ENCODE measurements at regions not wholly inside any gene's neighbourhood (a gene's known extent, or its start where the extent isn't known, plus 50 kb on each side); places are given as distances from the start of the nearest gene placed in this dataset.

DNA sequence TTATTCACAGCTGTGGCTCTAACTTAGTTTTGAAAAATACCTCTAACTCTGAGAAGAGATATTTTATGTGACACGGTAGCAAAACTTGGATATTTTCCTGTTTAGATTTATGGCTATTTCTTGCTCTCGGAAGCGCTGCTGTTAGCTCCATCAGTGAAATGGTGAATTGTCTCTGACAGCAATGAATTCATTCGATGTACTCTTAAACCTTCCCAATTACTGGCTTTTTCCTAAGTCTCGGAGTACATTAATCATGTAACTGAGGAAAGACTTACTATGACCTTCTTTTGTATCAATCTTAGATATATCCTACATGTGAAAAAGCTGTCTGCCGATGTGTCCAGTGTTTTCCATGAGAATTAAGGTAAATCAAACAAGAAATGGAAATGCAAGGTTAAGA, 613.0 kb downstream of the KIF4B start:
- TF ChIP-seq, protein P1, sequence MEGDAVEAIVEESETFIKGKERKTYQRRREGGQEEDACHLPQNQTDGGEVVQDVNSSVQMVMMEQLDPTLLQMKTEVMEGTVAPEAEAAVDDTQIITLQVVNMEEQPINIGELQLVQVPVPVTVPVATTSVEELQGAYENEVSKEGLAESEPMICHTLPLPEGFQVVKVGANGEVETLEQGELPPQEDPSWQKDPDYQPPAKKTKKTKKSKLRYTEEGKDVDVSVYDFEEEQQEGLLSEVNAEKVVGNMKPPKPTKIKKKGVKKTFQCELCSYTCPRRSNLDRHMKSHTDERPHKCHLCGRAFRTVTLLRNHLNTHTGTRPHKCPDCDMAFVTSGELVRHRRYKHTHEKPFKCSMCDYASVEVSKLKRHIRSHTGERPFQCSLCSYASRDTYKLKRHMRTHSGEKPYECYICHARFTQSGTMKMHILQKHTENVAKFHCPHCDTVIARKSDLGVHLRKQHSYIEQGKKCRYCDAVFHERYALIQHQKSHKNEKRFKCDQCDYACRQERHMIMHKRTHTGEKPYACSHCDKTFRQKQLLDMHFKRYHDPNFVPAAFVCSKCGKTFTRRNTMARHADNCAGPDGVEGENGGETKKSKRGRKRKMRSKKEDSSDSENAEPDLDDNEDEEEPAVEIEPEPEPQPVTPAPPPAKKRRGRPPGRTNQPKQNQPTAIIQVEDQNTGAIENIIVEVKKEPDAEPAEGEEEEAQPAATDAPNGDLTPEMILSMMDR (IDR thresholded peaks at IDR 0.05; ENCODE audit: control extremely low read depth in 1 of 3, insufficient read depth in 1 of 3, low read depth in 1 of 3, low read length in 3 of 3), result no peak
- no peak for TF ChIP-seq EZH2 (IDR thresholded peaks at IDR 0.05; ENCODE audit: low read depth, low read length, severe bottlenecking)
- TF ChIP-seq POLR2A (IDR thresholded peaks at IDR 0.05; ENCODE audit: control extremely low read depth in 1 of 2, low read depth in 2 of 2, low read length in 2 of 2), result no peak

Measured in H1 (cell line).